Nephron (organoid): ENCODE measurements at regions not wholly inside any gene's neighbourhood (a gene's known extent, or its start where the extent isn't known, plus 50 kb on each side); places are given as distances from the start of the nearest gene placed in this dataset.
"Not testable (repeated sequence)": the region's sequence is repeated elsewhere in the genome, so short reads cannot be mapped to it uniquely, and the experiment has no call there.

Experiments
- H3K27ac Mint-ChIP-seq, 3 experiments: 2 replicates each; pipeline ENCODE4 v1.8.0; 2020; ENCODE audit warnings: mixed read lengths in 3 of 3, mild to moderate bottlenecking in 2 of 3, moderate library complexity in 1 of 3
- H3K27me3 Mint-ChIP-seq: 2 replicates; pipeline ENCODE4 v1.8.0; 2021; ENCODE audit warnings: low read depth, mild to moderate bottlenecking, moderate library complexity, mixed read lengths
- H3K36me3 Mint-ChIP-seq: 2 replicates; pipeline ENCODE4 v1.8.0; 2020; ENCODE audit warnings: low read depth, mixed read lengths
- H3K4me1 Mint-ChIP-seq: 2 replicates; pipeline ENCODE4 v1.8.0; 2020; ENCODE audit warnings: mixed read lengths
- H3K4me3 Mint-ChIP-seq, 3 experiments: 2 replicates each; pipeline ENCODE4 v1.8.0; 2020; ENCODE audit warnings: mild to moderate bottlenecking in 3 of 3, mixed read lengths in 3 of 3, moderate library complexity in 2 of 3
- H3K9me3 Mint-ChIP-seq: 2 replicates; pipeline ENCODE4 v1.8.0; 2020; ENCODE audit warnings: mixed read lengths
- TF ChIP-seq, protein P1 (sequence below), 3 experiments: fragments of 200-600 bp; sonication (generic); IDR thresholded peaks; one replicate each; pipeline ENCODE4 v1.5.0; 2021; ENCODE audit warnings: antibody characterized with exemption in 3 of 3; ENCODE audit not compliant: unreplicated experiment in 3 of 3

- TF ChIP-seq, protein P1, sequence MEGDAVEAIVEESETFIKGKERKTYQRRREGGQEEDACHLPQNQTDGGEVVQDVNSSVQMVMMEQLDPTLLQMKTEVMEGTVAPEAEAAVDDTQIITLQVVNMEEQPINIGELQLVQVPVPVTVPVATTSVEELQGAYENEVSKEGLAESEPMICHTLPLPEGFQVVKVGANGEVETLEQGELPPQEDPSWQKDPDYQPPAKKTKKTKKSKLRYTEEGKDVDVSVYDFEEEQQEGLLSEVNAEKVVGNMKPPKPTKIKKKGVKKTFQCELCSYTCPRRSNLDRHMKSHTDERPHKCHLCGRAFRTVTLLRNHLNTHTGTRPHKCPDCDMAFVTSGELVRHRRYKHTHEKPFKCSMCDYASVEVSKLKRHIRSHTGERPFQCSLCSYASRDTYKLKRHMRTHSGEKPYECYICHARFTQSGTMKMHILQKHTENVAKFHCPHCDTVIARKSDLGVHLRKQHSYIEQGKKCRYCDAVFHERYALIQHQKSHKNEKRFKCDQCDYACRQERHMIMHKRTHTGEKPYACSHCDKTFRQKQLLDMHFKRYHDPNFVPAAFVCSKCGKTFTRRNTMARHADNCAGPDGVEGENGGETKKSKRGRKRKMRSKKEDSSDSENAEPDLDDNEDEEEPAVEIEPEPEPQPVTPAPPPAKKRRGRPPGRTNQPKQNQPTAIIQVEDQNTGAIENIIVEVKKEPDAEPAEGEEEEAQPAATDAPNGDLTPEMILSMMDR (IDR thresholded peaks at IDR 0.05; ENCODE audit: unreplicated experiment in 3 of 3): no peak
- Mint-ChIP-seq H3K9me3 (no peaks in the 10 kb centered on the region), H3K4me3 (no peak overlapping the region), H3K36me3 (no peaks in the 10 kb centered on the region), H3K27ac (no peak overlapping the region), H3K27me3 (peaks cover 6% of the 10 kb centered on the region), H3K4me1 (no peaks in the 10 kb centered on the region)
These were observed 210.6 kb downstream of the RHOU start for GRCh38 chr1:228945885-228946284.

- not testable (repeated sequence) for H3K4me3 Mint-ChIP-seq, H3K36me3 Mint-ChIP-seq, H3K9me3 Mint-ChIP-seq, H3K4me1 Mint-ChIP-seq, H3K27ac Mint-ChIP-seq, H3K27me3 Mint-ChIP-seq
These were observed 214.3 kb downstream of the RHOU start for GRCh38 chr1:228949617-228950016.

GRCh38 chr1:228953207-228953606 lies 217.9 kb downstream of the RHOU start:
- Mint-ChIP-seq H3K4me1 (peaks cover 11% of the 10 kb centered on the region), H3K9me3 (peaks cover 4% of the 10 kb centered on the region), H3K4me3 (no peak overlapping the region), H3K27ac (no peak overlapping the region), H3K27me3 (no peaks in the 10 kb centered on the region), H3K36me3 (no peaks in the 10 kb centered on the region)
- TF ChIP-seq, protein P1 (IDR thresholded peaks at IDR 0.05; ENCODE audit: unreplicated experiment in 3 of 3): no peak

GRCh38 chr1:228953808-228954207 lies 218.5 kb downstream of the RHOU start:
- not testable (repeated sequence) for H3K27me3 Mint-ChIP-seq, H3K9me3 Mint-ChIP-seq, H3K36me3 Mint-ChIP-seq, H3K4me3 Mint-ChIP-seq, H3K27ac Mint-ChIP-seq
- H3K4me1 Mint-ChIP-seq: peaks cover 11% of the 10 kb centered on the region

GRCh38 chr1:228955691-228956090 lies 220.4 kb downstream of the RHOU start:
- H3K9me3 Mint-ChIP-seq: peaks cover 4% of the 10 kb centered on the region

GRCh38 chr1:228956864-228957263 lies 221.6 kb downstream of the RHOU start:
- TF ChIP-seq, protein P1 (IDR thresholded peaks at IDR 0.05; ENCODE audit: unreplicated experiment in 3 of 3): no peak
- H3K27me3 Mint-ChIP-seq: no peaks in the 10 kb centered on the region
- peaks cover 11% of the 10 kb centered on the region for H3K4me1 Mint-ChIP-seq
- H3K27ac Mint-ChIP-seq: no peak overlapping the region
- H3K4me3 Mint-ChIP-seq: no peak overlapping the region
- peaks cover 4% of the 10 kb centered on the region for H3K9me3 Mint-ChIP-seq
- no peaks in the 10 kb centered on the region for H3K36me3 Mint-ChIP-seq

More at GRCh38 chr1:228955691-228956090, 220.4 kb downstream of the RHOU start:
- no peaks in the 10 kb centered on the region for H3K36me3 Mint-ChIP-seq
- no peak overlapping the region for H3K4me3 Mint-ChIP-seq
- H3K27me3 Mint-ChIP-seq: no peaks in the 10 kb centered on the region
- peaks cover 11% of the 10 kb centered on the region for H3K4me1 Mint-ChIP-seq
- TF ChIP-seq, protein P1 (IDR thresholded peaks at IDR 0.05; ENCODE audit: unreplicated experiment in 3 of 3): no peak
- H3K27ac Mint-ChIP-seq: no peak overlapping the region

- Mint-ChIP-seq H3K27ac (no peak overlapping the region), H3K4me3 (no peak overlapping the region), H3K9me3 (peaks cover 4% of the 10 kb centered on the region), H3K36me3 (no peaks in the 10 kb centered on the region), H3K27me3 (no peaks in the 10 kb centered on the region), H3K4me1 (peaks cover 11% of the 10 kb centered on the region)
- TF ChIP-seq, protein P1 (IDR thresholded peaks at IDR 0.05; ENCODE audit: unreplicated experiment in 3 of 3): no peak
These were observed 222.3 kb downstream of the RHOU start for GRCh38 chr1:228957535-228957934.
